ENCODE measurements at regions not wholly inside any gene's neighbourhood (a gene's known extent, or its start where the extent isn't known, plus 50 kb on each side); places are given as distances from the start of the nearest gene placed in this dataset.
"Not testable (repeated sequence)": the region's sequence is repeated elsewhere in the genome, so short reads cannot be mapped to it uniquely, and the experiment has no call there.

- no peak for TF ChIP-seq ZFX (IDR thresholded peaks at IDR 0.05; ENCODE audit: borderline replicate concordance)
- TF ChIP-seq CTCF (IDR thresholded peaks at IDR 0.05), result no peak
- H3K27ac ChIP-seq, result no peak overlapping the region
These were observed 203.5 kb downstream of the FCRL5 start for GRCh38 chr1:157348538-157349480.

DNA sequence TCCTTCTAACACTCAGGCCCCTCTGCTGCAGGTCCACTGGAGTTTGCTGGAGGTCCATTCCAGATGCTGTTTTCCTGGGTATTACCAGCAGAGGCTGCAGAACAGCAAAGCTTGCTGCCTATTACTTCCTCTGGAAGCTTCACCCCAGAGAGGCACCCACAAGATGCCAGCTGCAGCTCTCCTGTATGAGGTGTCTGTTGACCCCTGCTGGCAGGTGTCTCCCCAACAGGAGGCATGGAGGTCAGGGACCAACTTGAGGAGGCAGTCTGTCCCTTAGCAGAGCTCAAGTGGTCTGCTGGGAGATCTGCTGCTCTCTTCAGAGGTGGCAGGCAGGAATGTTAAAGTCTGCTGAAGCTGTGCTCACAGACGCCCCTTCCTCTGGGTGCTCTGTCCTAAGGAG is 204.8 kb downstream of the FCRL5 start:
- H3K27ac ChIP-seq, result no peak overlapping the region
- TF ChIP-seq CTCF (IDR thresholded peaks at IDR 0.05) (no peak), ZFX (IDR thresholded peaks at IDR 0.05; ENCODE audit: borderline replicate concordance) (no peak)

DNA sequence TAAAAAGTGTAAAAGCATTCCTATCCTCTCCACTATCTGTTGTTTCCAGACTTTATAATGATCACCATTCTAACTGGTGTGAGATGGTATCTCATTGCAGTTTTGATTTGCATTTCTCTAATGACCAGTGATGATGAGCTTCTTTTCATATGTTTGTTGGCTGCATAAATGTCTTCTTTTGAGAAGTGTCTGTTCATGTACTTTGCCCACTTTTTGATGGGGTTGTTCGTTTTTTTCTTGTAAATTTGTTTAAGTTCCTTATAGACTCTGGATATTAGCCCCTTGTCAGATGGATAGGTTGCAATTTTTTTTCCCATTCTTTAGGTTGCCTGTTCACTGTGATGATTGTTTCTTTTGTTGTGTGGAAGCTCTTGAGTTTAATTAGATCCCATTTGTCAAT is 199.6 kb upstream of the ETV3 start:
- not testable (repeated sequence) for H3K27ac ChIP-seq

DNA sequence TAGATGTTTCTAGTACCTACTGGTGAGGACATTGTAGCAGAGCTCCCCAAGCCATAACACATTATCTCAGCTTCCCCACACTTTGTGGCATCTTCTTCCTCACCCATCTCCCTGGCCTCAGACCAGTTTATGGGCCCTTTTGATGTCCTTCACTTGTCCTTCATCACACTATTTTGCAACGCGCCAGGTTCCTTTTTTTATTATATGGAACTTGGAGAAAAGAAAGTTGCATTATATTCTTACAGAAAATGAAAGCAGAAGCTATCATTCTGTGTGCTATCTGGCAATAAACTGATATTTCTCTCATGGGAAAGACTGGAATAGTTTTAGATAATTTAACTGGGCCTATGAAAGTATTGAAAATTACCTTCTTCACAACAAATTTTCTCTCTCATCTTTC is 196.9 kb upstream of the ETV3 start:
- TF ChIP-seq ZFX (IDR thresholded peaks at IDR 0.05; ENCODE audit: borderline replicate concordance) (no peak), CTCF (IDR thresholded peaks at IDR 0.05) (no peak)
- no peak overlapping the region for H3K27ac ChIP-seq

DNA sequence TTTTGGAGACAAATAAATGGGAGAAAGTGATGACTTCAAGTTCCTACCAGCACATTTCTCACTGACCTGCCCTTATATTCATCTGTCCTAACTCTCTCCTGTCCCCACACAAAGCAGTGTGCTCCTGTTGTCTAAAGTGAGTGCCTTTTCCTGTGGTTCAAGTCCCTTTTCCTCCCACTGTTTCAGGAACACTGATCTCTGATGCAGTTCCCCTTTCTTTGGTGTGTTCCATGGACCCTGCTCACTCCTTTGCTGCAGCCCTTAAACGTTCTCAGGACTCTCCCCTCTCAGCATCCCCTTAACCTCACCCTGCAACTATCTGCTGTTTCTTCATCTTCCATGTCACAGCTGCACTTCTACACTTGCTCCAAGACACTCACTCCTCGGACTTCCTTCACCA is 195.8 kb upstream of the ETV3 start:
- H3K27ac ChIP-seq, result no peak overlapping the region
- no peak for TF ChIP-seq CTCF (IDR thresholded peaks at IDR 0.05)
- TF ChIP-seq ZFX (IDR thresholded peaks at IDR 0.05; ENCODE audit: borderline replicate concordance), result no peak

DNA sequence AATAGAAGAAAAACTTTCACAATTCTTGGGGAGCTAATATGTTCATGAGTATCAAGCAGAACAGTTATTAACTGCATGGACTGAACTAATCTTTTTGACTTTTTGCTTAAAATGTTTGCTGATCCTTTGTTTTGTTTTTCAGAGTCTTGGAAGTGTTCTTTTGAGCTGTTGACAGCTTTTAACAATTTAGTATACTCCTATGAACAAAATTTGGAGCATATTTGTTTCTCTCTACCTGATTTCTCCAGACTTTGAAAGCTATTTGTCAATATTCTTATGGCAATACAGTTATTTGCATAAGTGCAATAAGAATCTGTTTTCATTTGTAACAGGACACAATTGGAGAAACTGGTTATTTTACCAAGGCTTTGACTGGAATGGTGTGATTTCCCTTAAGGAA is 192.0 kb upstream of the ETV3 start:
- not testable (repeated sequence) for H3K27ac ChIP-seq

DNA sequence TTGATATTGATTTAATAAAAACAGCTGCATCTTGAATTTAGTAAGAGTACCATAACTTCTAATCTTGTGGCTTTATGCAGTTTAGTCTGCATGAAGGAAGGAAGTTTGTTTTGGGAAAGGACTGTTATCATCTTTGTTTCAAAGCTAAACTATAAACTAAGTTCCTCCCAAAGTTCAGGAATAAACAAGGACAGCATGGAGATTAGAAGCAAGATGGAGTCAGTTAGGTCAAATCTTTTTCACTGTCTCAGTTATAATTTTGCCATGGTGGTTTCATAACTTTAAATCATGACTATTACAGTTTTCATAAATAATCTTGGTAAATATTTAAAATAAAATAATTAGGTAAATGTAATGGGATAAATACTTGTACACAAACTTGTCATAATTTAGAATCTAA is 189.9 kb upstream of the ETV3 start:
- H3K27ac ChIP-seq, result not testable (repeated sequence)

DNA sequence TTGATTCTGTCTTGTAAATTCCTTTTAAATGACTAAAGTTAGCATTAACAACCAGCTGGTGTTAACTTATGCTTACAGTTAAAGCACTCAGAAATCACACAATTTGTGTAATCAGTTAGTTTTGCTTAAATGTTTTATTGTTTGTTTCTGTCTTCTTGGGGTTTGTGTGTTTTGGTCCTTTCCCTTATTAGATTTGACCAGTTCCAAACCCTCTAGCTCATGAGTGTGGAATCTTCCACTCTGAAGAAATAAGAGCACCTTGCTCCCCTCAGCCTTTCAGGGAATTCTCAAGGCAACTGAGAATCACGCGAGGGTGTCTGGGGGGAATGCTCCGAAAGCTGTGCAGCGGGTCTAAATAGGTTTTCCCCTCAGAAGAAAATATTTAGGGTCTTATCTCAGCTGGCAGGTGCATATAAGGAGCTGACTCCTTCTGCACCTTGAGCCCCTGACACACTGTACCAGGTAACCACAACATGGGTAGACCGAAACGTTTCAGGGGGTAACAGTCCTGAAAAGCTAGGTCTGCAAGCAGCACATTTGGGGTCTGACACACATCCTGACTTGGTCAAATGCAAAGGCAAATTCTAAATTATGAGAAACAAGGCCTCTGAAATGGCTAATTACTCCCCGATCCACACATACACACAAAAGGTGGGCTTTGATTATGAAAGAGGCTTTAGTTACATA is 188.1 kb upstream of the ETV3 start:
- no peak overlapping the region for H3K27ac ChIP-seq
- TF ChIP-seq ZFX (IDR thresholded peaks at IDR 0.05; ENCODE audit: borderline replicate concordance) (no peak), CTCF (IDR thresholded peaks at IDR 0.05) (no peak)

DNA sequence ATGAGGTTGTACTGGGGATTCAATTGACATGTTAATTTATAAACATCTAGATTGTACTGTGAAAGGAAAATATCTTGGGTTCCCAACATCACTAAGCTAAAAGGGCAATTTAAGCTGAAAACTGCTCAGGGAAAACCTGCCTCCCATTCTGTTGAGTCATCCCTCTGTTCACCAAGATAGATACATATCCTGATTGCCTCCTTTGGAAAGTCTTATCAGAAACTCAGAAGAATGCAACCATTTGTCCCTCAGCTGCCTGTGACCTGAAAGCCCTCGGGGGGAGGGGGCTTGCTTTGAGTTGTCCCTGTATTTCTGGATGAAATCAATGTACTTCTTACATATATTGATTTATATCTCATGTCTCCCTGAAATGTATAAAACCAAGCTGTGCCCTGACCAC is 187.0 kb upstream of the ETV3 start:
- TF ChIP-seq CTCF (IDR thresholded peaks at IDR 0.05) (no peak), ZFX (IDR thresholded peaks at IDR 0.05; ENCODE audit: borderline replicate concordance) (no peak)
- no peak overlapping the region for H3K27ac ChIP-seq

GRCh38 chr1:157321972-157322371 is 183.8 kb upstream of the ETV3 start:
- not testable (repeated sequence) for H3K27ac ChIP-seq

Measured in 22Rv1 (cell line).